GM12878 (cell line): ENCODE measurements at regions not wholly inside any gene's neighbourhood (a gene's known extent, or its start where the extent isn't known, plus 50 kb on each side); places are given as distances from the start of the nearest gene placed in this dataset.

ENCODE experiments used
- CBFB ChIP-seq: IDR thresholded peaks from 2 replicates; pipeline ENCODE4 v1.6.1; 2016; ENCODE audit warnings: antibody characterized with exemption, low read depth
- EZH2 ChIP-seq: IDR thresholded peaks from 2 replicates; pipeline ENCODE4 v1.6.1; 2012; ENCODE audit warnings: low read depth, mild to moderate bottlenecking, control low read depth, inconsistent platforms, low read length, borderline replicate concordance; ENCODE audit not compliant: control insufficient read depth
- HDAC2 ChIP-seq: fragments of 200-600 bp; sonication (generic); IDR thresholded peaks from 2 replicates; pipeline ENCODE4 v1.6.1; 2017
- PML ChIP-seq: IDR thresholded peaks from 2 replicates; pipeline ENCODE4 v1.6.1; 2012; ENCODE audit warnings: low read length, inconsistent platforms
- POLR2A ChIP-seq: IDR thresholded peaks from 2 replicates; pipeline ENCODE4 v1.6.1; 2011; ENCODE audit warnings: low read depth, mild to moderate bottlenecking, low read length
- PRDM15 ChIP-seq: fragments of 450-650 bp; formaldehyde crosslinking; IDR thresholded peaks from 2 replicates; pipeline ENCODE4 v1.4.0; 2020; ENCODE audit warnings: mild to moderate bottlenecking, moderate library complexity
- TF ChIP-seq, protein P1 (sequence below), 3 experiments: IDR thresholded peaks in 2 of 3; conservative IDR thresholded peaks in 1 of 3; 2 replicates each; pipeline ENCODE4 v1.5.1; 2011; ENCODE audit warnings: low read depth in 3 of 3, low read length in 3 of 3, mild to moderate bottlenecking in 3 of 3, control low read depth in 2 of 3, moderate library complexity in 2 of 3, inconsistent platforms in 1 of 3, mixed read lengths in 1 of 3; ENCODE audit not compliant: control insufficient read depth in 2 of 3, insufficient read depth in 1 of 3; ENCODE audit errors: extremely low read depth in 1 of 3

DNA sequence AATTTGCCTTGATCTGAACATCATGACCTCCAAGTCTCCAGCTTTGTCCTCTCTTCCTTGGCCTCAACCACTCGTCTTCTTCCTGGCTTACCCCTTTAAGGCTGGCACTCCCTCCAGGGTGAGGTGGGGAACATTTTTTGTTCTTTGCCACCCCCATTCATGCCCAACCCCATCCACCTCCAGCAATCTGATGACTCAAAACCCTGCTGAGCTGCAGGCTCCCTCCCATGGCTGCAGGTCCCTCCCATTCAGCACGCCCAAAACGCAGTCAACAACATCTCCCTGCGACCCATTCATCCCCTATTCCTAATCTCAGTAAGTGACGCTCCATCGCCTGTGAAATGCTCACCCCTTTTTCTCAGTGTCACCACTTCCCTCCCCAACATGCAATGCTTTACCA, 138.8 kb upstream of the PRMT8 start:
- TF ChIP-seq, protein P1, sequence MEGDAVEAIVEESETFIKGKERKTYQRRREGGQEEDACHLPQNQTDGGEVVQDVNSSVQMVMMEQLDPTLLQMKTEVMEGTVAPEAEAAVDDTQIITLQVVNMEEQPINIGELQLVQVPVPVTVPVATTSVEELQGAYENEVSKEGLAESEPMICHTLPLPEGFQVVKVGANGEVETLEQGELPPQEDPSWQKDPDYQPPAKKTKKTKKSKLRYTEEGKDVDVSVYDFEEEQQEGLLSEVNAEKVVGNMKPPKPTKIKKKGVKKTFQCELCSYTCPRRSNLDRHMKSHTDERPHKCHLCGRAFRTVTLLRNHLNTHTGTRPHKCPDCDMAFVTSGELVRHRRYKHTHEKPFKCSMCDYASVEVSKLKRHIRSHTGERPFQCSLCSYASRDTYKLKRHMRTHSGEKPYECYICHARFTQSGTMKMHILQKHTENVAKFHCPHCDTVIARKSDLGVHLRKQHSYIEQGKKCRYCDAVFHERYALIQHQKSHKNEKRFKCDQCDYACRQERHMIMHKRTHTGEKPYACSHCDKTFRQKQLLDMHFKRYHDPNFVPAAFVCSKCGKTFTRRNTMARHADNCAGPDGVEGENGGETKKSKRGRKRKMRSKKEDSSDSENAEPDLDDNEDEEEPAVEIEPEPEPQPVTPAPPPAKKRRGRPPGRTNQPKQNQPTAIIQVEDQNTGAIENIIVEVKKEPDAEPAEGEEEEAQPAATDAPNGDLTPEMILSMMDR (IDR thresholded peaks at IDR 0.05 in 2 of 3, conservative IDR thresholded peaks at IDR 0.05 in 1 of 3; ENCODE audit: control insufficient read depth in 2 of 3, extremely low read depth in 1 of 3, insufficient read depth in 1 of 3, low read depth in 3 of 3, low read length in 3 of 3), result no peak
- TF ChIP-seq PML (no peak), CBFB (no peak), HDAC2 (no peak), POLR2A (no peak), PRDM15 (CRISPR knock-in tag) (no peak), EZH2 (no peak)
